ENCODE measurements at regions not wholly inside any gene's neighbourhood (a gene's known extent, or its start where the extent isn't known, plus 50 kb on each side); places are given as distances from the start of the nearest gene placed in this dataset.

GRCh38 chr1:194534784-194535183 is 1348.4 kb upstream of the B3GALT2 start:
- DNase-seq (ENCODE audit: low spot score): no peak

DNA sequence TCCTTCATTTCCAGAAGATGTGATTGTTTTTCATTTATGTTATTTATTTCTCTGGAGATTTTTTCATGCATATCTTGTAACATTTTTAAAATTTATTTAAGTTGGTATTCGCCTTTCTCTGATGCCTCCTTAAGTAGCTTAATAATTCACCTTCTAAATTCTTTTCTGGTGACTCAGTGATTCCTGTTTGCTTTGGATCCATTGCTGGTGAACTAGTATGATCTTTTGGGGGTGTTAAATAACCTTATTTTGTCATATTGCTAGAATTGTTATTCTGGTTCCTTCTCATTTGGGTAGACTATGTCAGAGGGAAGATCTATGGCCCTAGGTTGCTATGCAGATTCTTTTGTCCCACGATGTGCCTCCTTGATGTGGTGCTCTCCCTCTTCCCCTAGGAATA is 1347.2 kb upstream of the B3GALT2 start:
- DNase-seq (ENCODE audit: low spot score): no peak

DNA sequence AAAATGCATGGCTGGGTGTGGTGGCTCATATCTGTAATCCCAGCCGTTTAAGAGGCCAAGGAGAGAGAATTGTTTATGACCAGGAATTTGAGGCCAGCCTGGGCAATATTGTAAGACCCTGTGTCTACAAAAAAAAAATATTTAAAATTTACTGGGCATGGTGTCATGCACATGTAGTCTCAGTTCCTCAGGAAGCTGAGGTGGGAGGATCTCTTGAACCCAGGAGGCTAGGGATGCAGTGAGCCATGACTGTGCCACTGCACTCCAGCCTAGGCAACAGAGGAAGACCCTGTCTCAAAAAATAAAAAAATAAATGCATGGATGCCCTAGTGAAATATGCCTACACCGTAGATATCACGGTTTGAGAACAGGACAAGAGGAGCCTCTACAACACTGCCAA is 1331.2 kb upstream of the B3GALT2 start:
- no peak for DNase-seq (ENCODE audit: low spot score)

DNA sequence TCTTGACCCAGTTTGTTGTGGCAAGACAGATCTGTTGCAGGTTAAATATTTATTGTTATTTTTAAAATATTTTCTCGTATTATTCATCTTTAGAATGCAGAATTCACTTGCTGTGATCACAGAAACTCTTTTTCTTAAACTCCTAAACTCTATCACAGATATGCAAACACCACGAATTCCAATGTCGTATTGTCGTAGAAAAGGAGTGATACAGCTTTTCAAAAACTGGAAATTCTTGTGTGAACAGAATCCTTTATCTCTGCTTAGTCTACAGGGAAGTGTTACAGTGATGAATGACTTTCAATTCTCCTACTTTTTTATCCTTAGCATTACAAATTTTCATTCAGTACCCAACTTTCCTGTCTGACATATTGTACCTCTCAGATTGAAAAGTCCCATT is 1329.5 kb upstream of the B3GALT2 start:
- DNase-seq (ENCODE audit: low spot score): no peak

DNA sequence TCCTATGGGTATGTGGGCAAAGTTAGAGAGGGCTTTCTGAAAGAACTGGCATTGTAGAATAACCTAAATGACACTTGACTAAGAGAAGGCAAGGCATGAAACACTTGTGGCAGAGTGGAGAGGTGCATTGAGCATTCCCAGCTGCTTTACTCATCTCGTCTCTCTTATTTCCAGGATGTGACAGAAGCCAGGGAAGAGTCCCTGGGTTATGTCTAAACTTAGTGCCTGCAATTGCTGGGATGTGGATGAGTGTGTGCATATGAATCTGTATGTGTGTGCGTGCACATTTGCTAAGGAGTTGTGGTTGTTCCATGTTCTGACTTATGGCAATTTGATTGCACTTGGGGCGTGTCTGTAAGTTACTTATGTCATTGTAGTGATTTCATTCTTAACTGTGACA is 1326.5 kb upstream of the B3GALT2 start:
- DNase-seq (ENCODE audit: low spot score): no peak

DNA sequence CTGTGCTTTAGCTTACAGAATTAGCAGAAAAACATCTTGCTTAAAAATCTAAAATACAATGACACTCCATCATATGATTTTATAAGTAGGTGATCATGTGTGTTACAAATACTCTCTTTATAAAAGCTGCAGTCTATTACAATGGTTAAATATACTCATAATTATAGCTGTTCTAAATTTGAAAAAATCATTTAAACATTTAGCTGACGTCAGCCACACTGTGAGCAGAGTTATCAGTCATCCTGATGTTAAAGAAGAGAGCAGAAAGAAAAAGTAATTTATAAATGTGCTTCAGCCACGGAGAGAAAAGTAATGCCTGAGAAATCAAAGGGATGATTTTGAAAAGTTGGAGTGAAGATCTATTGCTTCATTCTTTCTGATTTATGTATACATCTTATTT is 1325.9 kb upstream of the B3GALT2 start:
- no peak for DNase-seq (ENCODE audit: low spot score)

- no peak for DNase-seq (ENCODE audit: low spot score)
Measured at GRCh38 chr1:194503209-194503608, 1316.8 kb upstream of the B3GALT2 start.

DNA sequence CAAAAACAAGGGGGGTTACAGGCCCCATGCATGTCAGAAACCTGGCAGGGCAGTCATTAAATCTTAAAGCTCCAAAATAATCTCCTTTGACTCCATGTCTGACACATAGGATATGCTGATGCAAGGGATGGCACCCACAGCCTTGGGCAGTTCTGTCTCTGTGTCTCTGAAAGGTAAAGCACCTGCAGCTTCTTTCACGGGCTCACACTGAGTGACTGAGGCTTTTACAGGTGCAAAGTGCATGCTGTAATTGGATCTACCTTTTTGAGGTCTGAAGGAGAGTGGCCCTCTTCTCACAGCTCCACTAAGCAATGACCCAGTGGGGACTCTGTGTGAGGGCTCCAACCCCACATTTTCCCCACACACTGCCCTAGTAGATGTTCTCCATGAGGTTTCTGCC is 1309.0 kb upstream of the B3GALT2 start:
- DNase-seq (ENCODE audit: low spot score): no peak

DNA sequence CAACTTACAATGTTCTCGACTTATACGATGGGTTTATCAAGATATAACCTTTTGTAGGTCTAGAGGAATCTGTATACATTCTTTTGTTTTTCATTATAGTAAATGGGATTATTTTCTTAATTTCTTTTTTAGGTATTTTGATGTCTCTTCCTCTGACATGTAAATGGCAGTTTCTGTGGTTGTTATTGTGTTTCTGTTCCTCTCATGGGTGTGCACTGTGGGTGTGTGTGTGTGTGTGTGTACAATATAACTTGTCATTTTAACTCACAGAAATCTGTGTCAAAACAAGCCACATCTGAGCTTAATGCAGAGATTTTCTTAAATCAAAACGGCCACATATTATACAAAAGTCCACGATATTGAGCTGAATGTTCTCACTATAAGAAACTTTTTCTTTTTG is 1300.8 kb upstream of the B3GALT2 start:
- DNase-seq (ENCODE audit: low spot score): no peak

DNA sequence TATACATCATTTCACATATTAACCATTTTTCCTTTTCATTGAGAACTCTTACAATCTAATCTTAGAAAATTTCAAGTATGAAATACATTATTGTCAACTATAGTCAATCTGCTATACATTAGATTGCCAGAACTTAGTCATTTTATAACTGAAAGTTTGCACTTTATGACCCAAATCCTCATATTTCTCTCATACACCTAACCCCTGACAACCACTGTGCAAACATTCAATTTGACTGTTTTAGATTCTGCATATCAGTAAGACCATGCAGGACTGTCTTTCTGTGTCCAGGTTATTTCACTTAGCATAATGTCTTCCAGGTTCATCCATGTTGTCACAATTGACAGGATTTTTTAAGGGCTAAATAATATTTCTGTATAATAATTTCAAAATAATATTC is 1299.0 kb upstream of the B3GALT2 start:
- DNase-seq (ENCODE audit: low spot score): no peak

- DNase-seq (ENCODE audit: low spot score): no peak
Measured at GRCh38 chr1:194478731-194479130, 1292.3 kb upstream of the B3GALT2 start.

DNA sequence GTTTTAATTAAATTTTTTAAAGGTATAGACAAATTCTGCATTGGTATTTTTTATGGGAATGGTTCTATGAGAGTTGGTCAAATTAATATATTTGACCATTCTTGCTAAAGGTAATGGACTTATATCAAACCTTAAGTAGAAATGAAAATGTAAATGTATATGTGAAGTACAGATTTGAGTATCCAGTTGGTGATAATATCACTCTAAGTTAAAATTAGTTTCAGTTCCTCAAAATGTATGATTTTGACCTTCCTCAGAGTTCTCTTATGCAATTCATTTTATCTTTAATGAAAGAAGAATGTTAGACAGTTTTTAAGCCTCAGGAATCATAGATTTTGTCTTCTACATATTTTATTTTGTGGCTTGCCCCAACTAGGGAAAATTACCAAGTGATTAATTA is 1291.5 kb upstream of the B3GALT2 start:
- DNase-seq (ENCODE audit: low spot score): no peak

GRCh38 chr1:194476872-194477271 is 1290.5 kb upstream of the B3GALT2 start:
- no peak for DNase-seq (ENCODE audit: low spot score)

DNA sequence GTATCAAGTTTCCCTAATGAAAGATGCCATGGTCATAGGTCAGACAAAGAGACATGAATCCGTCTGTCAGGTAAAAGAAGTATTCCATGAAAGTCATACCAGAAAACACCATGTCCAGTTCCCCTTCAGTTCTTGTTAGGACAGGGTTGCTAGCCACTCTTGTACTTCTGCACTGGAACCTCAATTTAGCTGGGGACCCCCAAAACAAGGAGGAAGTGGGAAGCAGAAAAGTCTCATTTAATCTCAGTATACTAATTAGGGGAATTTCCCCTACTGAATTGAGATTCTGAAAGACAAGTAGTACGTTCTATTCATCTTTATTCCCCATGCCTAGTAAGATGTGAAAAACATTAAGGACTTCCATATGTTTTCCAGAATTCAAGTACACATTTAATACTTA is 1289.9 kb upstream of the B3GALT2 start:
- DNase-seq (ENCODE audit: low spot score): no peak

DNA sequence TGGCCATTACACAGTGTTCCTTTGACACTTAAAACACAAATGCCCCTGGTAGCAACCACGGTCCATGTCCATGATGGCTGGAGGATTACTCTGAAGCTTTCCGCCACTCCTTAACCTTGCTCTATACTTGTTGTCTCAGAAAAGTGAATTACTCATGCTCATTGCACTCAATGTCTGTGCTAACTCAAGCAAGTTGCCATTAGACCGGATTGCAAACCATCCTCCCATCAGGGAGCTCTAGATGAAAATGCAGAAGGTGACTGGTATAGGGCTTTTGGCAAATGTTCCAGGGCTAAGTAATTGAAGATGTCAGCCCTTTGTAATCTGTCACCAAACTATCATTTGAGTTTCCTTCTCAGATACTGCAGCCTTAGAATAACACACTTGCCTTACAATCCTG is 1288.3 kb upstream of the B3GALT2 start:
- DNase-seq (ENCODE audit: low spot score): no peak

DNA sequence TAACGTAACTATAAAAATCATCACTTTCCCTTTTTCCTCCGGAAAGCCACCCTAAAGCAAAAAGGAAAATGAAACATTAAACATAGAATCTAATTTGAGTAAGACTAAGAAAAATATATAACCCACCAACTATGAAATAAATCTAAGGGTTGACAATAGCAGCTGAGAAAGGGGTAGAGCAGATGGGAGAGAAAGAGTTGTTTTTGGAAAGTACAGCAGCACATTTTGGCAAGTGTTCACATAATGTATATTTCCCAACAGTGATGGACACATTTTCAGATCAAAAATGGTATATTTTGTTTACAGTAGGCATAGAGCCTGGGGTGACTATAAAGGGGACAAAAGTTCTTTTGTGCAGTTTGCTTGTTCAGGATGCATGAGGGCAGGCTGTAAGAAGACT is 1287.4 kb upstream of the B3GALT2 start:
- DNase-seq (ENCODE audit: low spot score): no peak

- no peak for DNase-seq (ENCODE audit: low spot score)
Measured at GRCh38 chr1:194469282-194469681, 1282.9 kb upstream of the B3GALT2 start.

GRCh38 chr1:194466706-194467105 is 1280.3 kb upstream of the B3GALT2 start:
- no peak for DNase-seq (ENCODE audit: low spot score)

DNA sequence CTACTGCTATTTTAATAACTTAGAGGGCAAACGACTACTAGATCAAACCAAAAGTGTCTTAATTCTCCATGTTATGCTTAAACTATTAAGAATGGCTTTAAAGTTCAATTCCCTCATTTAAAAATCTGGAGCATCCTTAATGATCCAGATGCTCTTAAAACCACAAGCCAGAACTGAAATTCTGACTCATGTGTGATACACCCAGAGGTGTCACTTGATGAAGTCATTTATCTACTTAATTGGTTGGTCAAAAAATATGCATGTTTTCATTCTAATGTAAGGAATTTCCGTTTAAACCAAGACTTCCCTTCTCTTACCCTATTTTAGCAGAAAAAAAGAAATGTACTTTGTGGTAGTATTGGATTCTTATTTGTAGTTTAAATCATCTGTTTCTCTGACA is 1261.2 kb upstream of the B3GALT2 start:
- DNase-seq (ENCODE audit: low spot score): no peak

- no peak for DNase-seq (ENCODE audit: low spot score)
Measured at GRCh38 chr1:194445244-194445643, 1258.8 kb upstream of the B3GALT2 start.

GRCh38 chr1:194442901-194443575 is 1256.6 kb upstream of the B3GALT2 start:
- no peak for DNase-seq (ENCODE audit: low spot score)

GRCh38 chr1:194437135-194437534 is 1250.7 kb upstream of the B3GALT2 start:
- DNase-seq (ENCODE audit: low spot score): no peak

DNA sequence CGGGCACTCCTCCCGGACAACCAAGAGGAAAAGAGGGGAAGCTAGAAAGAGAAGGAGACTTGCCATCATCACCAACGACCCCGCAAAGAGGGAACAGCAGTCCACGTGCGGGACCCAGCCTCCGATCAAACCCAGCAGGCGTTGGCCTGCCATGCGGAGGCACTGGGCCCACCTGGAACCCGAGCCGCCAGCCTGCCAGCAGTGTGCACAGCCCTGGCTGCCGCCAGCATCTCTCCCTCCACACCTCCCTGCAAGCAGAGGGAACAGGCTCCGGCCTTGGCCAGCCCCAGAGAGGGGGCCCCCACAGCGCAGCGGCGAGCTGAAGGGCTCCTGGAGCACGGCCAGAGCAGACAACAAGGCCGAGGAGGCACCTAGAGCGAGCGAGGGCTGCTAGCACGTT is 1244.7 kb upstream of the B3GALT2 start:
- no peak for DNase-seq (ENCODE audit: low spot score)

- DNase-seq (ENCODE audit: low spot score): no peak
Measured at GRCh38 chr1:194420706-194421105, 1234.3 kb upstream of the B3GALT2 start.

DNA sequence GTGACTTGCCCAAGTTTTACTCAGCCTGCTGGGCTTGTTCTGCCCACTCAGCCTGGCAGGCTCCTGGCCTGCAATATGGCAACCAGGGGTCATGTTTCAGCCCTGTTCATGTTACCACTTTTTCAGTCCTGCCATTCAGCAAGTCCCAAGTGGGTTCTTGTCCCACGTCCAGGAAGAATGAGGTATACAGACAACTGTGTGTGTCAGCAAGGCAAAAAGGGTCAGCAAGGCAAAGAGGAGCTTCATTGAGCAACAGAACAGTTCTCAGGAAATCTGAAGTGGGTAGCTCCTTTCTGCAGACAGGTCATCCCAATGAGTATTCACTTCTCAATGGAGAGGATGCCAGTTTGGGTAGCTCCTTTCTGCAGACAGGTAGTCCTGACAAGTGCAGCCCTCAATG is 1233.3 kb upstream of the B3GALT2 start:
- no peak for DNase-seq (ENCODE audit: low spot score)
